Neural cell (in vitro differentiated cells): ENCODE measurements at regions not wholly inside any gene's neighbourhood (a gene's known extent, or its start where the extent isn't known, plus 50 kb on each side); places are given as distances from the start of the nearest gene placed in this dataset.
A peak's percentile ranks its signal among the peaks of the same experiment; 100 is the strongest.

ENCODE experiments used
- H2AFZ ChIP-seq: fragments of 200-600, 300-800 bp; sonication (generic), shearing (Covaris generic); 2 replicates; pipeline ENCODE4 v1.6.0; 2014; ENCODE audit warnings: low read depth, mild to moderate bottlenecking, antibody characterized with exemption, low read length, moderate library complexity
- H3F3A ChIP-seq: fragments of 200-600 bp; shearing (Covaris generic); 2 replicates; pipeline ENCODE4 v1.6.1; 2016; ENCODE audit warnings: mild to moderate bottlenecking, moderate library complexity, mixed read lengths, antibody characterized with exemption, low read length; ENCODE audit not compliant: insufficient read depth, poor library complexity, severe bottlenecking
- H3K27ac ChIP-seq: fragments of 200-600, 300-800 bp; sonication (generic), shearing (Covaris generic); 2 replicates; pipeline ENCODE4 v1.5.1; 2014; ENCODE audit warnings: mild to moderate bottlenecking, low read length, moderate library complexity
- H3K27me3 ChIP-seq: fragments of 300-800, 200-600 bp; sonication (generic), shearing (Covaris generic); 2 replicates; pipeline ENCODE4 v1.6.0; 2014; ENCODE audit warnings: mild to moderate bottlenecking, low read depth, low read length, moderate library complexity; ENCODE audit not compliant: insufficient read depth
- H3K36me3 ChIP-seq: fragments of 300-800, 200-600 bp; sonication (generic), shearing (Covaris generic); 2 replicates; pipeline ENCODE4 v1.5.1; 2014; ENCODE audit warnings: mild to moderate bottlenecking, antibody characterized with exemption, low read length, moderate library complexity; ENCODE audit not compliant: insufficient read depth
- H3K4me2 ChIP-seq: fragments of 300-800, 200-600 bp; sonication (generic), shearing (Covaris generic); 2 replicates; pipeline ENCODE4 v1.6.0; 2014; ENCODE audit warnings: mild to moderate bottlenecking, low read length
- H3K4me3 ChIP-seq: fragments of 300-800, 200-600 bp; sonication (generic), shearing (Covaris generic); 2 replicates; pipeline ENCODE4 v1.5.1; 2014; ENCODE audit warnings: mild to moderate bottlenecking, low read length, moderate library complexity
- H3K79me2 ChIP-seq: fragments of 200-600 bp; shearing (Covaris generic); replicated peaks from 2 replicates; pipeline ENCODE4 v1.6.0; 2014; ENCODE audit warnings: mild to moderate bottlenecking, low read length, moderate library complexity; ENCODE audit not compliant: insufficient read depth
- H3K9ac ChIP-seq: fragments of 300-800, 200-600 bp; sonication (generic), shearing (Covaris generic); 2 replicates; pipeline ENCODE4 v1.6.1; 2016; ENCODE audit warnings: mild to moderate bottlenecking, low read length, mixed read lengths
- H3K9me2 ChIP-seq: fragments of 200-600 bp; shearing (Covaris generic); 2 replicates; pipeline ENCODE4 v1.6.1; 2016; ENCODE audit warnings: mild to moderate bottlenecking, low read length, mixed read lengths; ENCODE audit not compliant: insufficient read depth
- H3K9me3 ChIP-seq: fragments of 200-600, 300-800 bp; sonication (generic), shearing (Covaris generic); 2 replicates; pipeline ENCODE4 v1.6.1; 2016; ENCODE audit warnings: mild to moderate bottlenecking, mixed run types, low read length, moderate library complexity, mixed read lengths
- H4K20me1 ChIP-seq: fragments of 200-600 bp; shearing (Covaris generic); 2 replicates; pipeline ENCODE4 v1.6.1; 2016; ENCODE audit warnings: mild to moderate bottlenecking, mixed run types; ENCODE audit not compliant: insufficient read depth
- CTCF ChIP-seq: fragments of 450-650 bp; IDR thresholded peaks from 2 replicates; pipeline ENCODE4 v1.5.1; 2014; ENCODE audit warnings: antibody characterized with exemption, mild to moderate bottlenecking, moderate library complexity; ENCODE audit not compliant: poor library complexity, severe bottlenecking
- EP300 ChIP-seq: fragments of 450-650 bp; conservative IDR thresholded peaks from 2 replicates; pipeline ENCODE4 v1.6.1; 2014; ENCODE audit warnings: antibody characterized with exemption, mild to moderate bottlenecking, moderate library complexity; ENCODE audit not compliant: poor library complexity, severe bottlenecking
- EZH2 ChIP-seq: fragments of 200-600, 300-800 bp; shearing (Covaris generic), sonication (generic); IDR thresholded peaks from 2 replicates; pipeline ENCODE4 v1.6.1; 2014; ENCODE audit warnings: antibody characterized with exemption, low read length, borderline replicate concordance, mild to moderate bottlenecking; ENCODE audit not compliant: insufficient read depth, poor library complexity, severe bottlenecking
- MXI1 ChIP-seq: fragments of 450-650 bp; conservative IDR thresholded peaks from 2 replicates; pipeline ENCODE4 v1.6.1; 2014; ENCODE audit warnings: antibody characterized with exemption, mild to moderate bottlenecking; ENCODE audit not compliant: poor library complexity, severe bottlenecking
- POLR2AphosphoS5 ChIP-seq: IDR thresholded peaks from 2 replicates; pipeline ENCODE4 v1.6.1; 2012
- RAD21 ChIP-seq: fragments of 450-650 bp; conservative IDR thresholded peaks from 2 replicates; pipeline ENCODE4 v1.6.1; 2014; ENCODE audit warnings: antibody characterized with exemption, mild to moderate bottlenecking, moderate library complexity
- REST ChIP-seq: IDR thresholded peaks from 2 replicates; pipeline ENCODE4 v1.6.1; 2012; ENCODE audit warnings: borderline replicate concordance
- SMC3 ChIP-seq: fragments of 450-650 bp; conservative IDR thresholded peaks from 2 replicates; pipeline ENCODE4 v1.6.1; 2014; ENCODE audit warnings: antibody characterized with exemption, mild to moderate bottlenecking, moderate library complexity; ENCODE audit not compliant: poor library complexity
- TAF1 ChIP-seq: IDR thresholded peaks from 2 replicates; pipeline ENCODE4 v1.6.1; 2012; ENCODE audit warnings: low read depth

- Histone ChIP-seq H3K4me2 (no peak overlapping the region), H3K9me3 (no peaks in the 10 kb centered on the region), H3K36me3 (no peaks in the 10 kb centered on the region), H3K9me2 (no peaks in the 10 kb centered on the region), H3K9ac (no peak overlapping the region), H3K4me3 (no peak overlapping the region), H4K20me1 (no peaks in the 10 kb centered on the region), H3K27ac (no peak overlapping the region), H2AFZ (no peak overlapping the region), H3K79me2 (no peaks in the 10 kb centered on the region), H3F3A (no peaks in the 10 kb centered on the region), H3K27me3 (no peaks in the 10 kb centered on the region)
- TF ChIP-seq SMC3, result no peak
- no peak for TF ChIP-seq POLR2AphosphoS5
- no peak for TF ChIP-seq REST
- no peak for TF ChIP-seq MXI1
- no peak for TF ChIP-seq TAF1
- TF ChIP-seq RAD21, result no peak
- no peak for TF ChIP-seq EP300
- no peak for TF ChIP-seq EZH2
- TF ChIP-seq CTCF, result no peak
Observed at GRCh38 chr3:116863270-116863770, 153.7 kb downstream of the TUSC7 start.

DNA sequence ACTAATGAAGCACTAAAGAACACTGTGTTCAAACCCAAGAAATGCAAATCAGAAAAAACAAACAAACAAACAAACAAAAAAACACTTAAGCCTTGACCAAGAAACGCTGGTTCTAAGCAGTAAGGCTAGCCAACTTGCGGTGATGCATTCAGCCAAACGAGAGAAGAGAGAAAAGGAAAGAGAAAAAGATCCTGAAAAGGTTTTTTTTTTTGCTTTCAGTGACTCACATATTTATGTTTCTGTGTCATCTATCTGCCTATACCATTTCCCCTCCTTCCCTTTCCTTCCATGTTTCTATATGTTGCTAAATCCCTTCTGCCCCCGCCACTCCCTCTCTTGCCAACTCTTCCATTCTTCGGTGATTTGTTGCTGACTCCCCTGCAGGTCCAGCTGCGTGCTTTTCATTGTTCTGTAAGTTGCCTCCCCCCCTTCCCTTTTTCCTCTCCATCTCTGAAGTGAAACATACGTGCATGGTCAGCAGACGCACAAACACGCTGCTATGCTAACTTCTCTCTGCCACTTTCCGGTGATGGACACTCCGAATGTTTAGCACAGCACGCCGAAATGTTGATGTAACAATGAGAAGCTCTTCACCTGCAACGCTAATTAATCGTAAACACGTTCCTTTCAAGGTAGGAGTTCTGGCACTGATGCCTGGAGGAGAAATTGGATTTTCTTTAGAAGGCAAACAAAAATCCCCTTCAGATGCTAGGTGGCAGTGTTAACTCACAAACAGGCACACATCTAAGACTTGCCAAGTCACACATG lies 154.4 kb downstream of the TUSC7 start:
- no peaks in the 10 kb centered on the region for H3K9me3 ChIP-seq
- TF ChIP-seq POLR2AphosphoS5 (no peak), RAD21 (peak; percentile 94), TAF1 (no peak), SMC3 (peak; percentile 80), EP300 (no peak), MXI1 (peak; percentile 17), CTCF (peak; percentile 87)
- H3F3A ChIP-seq, result no peaks in the 10 kb centered on the region
- H3K4me3 ChIP-seq, result peak overlapping the region; percentile 57
- H3K4me2 ChIP-seq, result peak overlapping the region; percentile 43
- no peak overlapping the region for H2AFZ ChIP-seq
- H4K20me1 ChIP-seq, result no peaks in the 10 kb centered on the region
- H3K9ac ChIP-seq, result peak overlapping the region; percentile 40
- H3K27me3 ChIP-seq, result no peaks in the 10 kb centered on the region
- no peaks in the 10 kb centered on the region for H3K79me2 ChIP-seq
- no peaks in the 10 kb centered on the region for H3K36me3 ChIP-seq
- H3K9me2 ChIP-seq, result no peaks in the 10 kb centered on the region
- no peak overlapping the region for H3K27ac ChIP-seq
